GM12874 (cell line): ENCODE measurements at regions not wholly inside any gene's neighbourhood (a gene's known extent, or its start where the extent isn't known, plus 50 kb on each side); places are given as distances from the start of the nearest gene placed in this dataset.

Experiments
- CTCF ChIP-seq: IDR thresholded peaks from 2 replicates; pipeline ENCODE4 v1.5.1; 2011; ENCODE audit warnings: low read depth, mild to moderate bottlenecking, control low read depth, low read length, moderate library complexity; ENCODE audit not compliant: insufficient read depth

DNA sequence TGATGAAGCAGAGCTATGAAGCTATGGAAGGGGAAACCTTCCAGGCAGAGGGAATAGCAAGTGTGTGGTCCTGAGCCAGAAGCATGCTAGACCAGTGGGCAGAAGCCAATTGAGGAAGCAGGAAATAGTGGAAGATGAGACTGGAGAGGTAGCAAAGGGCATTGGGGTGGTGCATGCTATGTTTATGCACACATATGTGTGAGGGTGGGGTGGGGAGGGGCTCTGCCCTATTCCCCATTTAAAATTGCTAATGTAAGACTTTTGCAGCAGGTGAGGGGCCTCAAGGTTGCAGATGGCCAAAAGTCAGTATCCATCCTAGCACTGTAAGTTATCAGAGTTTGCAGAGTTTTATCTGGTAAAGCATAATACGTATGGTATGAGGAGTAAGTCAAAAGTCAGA is 626.6 kb upstream of the KIRREL3 start:
- TF ChIP-seq CTCF: no peak

GRCh38 chr11:127625402-127625801 is 624.8 kb upstream of the KIRREL3 start:
- TF ChIP-seq CTCF: no peak

GRCh38 chr11:127624306-127624856 is 623.8 kb upstream of the KIRREL3 start:
- no peak for TF ChIP-seq CTCF

DNA sequence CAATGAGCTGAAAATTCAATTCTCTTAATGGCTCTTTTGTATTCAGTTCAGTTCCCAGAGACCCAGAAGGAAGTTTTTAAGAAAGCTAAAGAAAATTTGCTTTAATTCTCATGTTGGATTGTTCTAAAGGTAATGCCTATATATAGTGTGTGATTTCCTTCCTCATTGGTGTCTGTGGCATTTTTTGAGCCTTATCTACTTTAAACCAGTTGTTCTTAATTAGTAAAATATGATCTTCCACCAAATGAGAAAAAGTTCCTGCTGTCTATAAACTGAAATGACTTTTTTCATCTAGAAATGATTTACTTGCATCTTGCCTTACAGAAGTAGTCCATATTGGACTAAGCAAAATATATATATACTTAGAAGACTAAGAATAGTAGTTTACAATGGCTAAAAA is 622.1 kb upstream of the KIRREL3 start:
- TF ChIP-seq CTCF: no peak

- no peak for TF ChIP-seq CTCF
Observed at GRCh38 chr11:127620671-127621070, 620.1 kb upstream of the KIRREL3 start.

GRCh38 chr11:127619946-127620345 is 619.4 kb upstream of the KIRREL3 start:
- TF ChIP-seq CTCF: no peak

- no peak for TF ChIP-seq CTCF
Observed at GRCh38 chr11:127618721-127619120, 618.2 kb upstream of the KIRREL3 start.
